Neural cell (in vitro differentiated cells): ENCODE measurements at regions not wholly inside any gene's neighbourhood (a gene's known extent, or its start where the extent isn't known, plus 50 kb on each side); places are given as distances from the start of the nearest gene placed in this dataset.

Source experiments
- EP300 ChIP-seq: fragments of 450-650 bp; conservative IDR thresholded peaks from 2 replicates; pipeline ENCODE4 v1.6.1; 2014; ENCODE audit warnings: antibody characterized with exemption, mild to moderate bottlenecking, moderate library complexity; ENCODE audit not compliant: poor library complexity, severe bottlenecking
- EZH2 ChIP-seq: fragments of 200-600, 300-800 bp; shearing (Covaris generic), sonication (generic); IDR thresholded peaks from 2 replicates; pipeline ENCODE4 v1.6.1; 2014; ENCODE audit warnings: antibody characterized with exemption, low read length, borderline replicate concordance, mild to moderate bottlenecking; ENCODE audit not compliant: insufficient read depth, poor library complexity, severe bottlenecking
- POLR2AphosphoS5 ChIP-seq: IDR thresholded peaks from 2 replicates; pipeline ENCODE4 v1.6.1; 2012
- RAD21 ChIP-seq: fragments of 450-650 bp; conservative IDR thresholded peaks from 2 replicates; pipeline ENCODE4 v1.6.1; 2014; ENCODE audit warnings: antibody characterized with exemption, mild to moderate bottlenecking, moderate library complexity
- TF ChIP-seq, protein P1 (sequence below): fragments of 450-650 bp; IDR thresholded peaks from 2 replicates; pipeline ENCODE4 v1.5.1; 2014; ENCODE audit warnings: antibody characterized with exemption, mild to moderate bottlenecking, moderate library complexity; ENCODE audit not compliant: poor library complexity, severe bottlenecking

DNA sequence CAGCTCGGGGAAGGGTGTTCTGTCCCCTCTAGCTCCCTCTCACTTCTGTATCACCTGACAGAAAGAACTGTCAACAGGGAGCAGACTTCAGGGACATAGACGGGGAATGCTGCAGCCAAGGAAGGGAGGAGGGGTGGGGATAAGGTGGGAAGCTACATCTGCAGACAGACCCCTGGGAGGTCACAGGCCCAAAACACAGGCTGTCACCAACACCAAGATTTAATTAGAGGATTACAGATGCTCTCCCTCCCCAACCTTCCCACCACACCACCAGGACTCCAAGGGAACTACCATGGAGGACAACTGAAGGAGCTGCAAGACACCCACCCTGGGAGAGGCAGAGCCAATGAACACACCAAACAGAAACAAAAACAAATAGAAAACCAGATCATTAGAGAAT, 425.2 kb upstream of the VSTM2A start:
- TF ChIP-seq, protein P1, sequence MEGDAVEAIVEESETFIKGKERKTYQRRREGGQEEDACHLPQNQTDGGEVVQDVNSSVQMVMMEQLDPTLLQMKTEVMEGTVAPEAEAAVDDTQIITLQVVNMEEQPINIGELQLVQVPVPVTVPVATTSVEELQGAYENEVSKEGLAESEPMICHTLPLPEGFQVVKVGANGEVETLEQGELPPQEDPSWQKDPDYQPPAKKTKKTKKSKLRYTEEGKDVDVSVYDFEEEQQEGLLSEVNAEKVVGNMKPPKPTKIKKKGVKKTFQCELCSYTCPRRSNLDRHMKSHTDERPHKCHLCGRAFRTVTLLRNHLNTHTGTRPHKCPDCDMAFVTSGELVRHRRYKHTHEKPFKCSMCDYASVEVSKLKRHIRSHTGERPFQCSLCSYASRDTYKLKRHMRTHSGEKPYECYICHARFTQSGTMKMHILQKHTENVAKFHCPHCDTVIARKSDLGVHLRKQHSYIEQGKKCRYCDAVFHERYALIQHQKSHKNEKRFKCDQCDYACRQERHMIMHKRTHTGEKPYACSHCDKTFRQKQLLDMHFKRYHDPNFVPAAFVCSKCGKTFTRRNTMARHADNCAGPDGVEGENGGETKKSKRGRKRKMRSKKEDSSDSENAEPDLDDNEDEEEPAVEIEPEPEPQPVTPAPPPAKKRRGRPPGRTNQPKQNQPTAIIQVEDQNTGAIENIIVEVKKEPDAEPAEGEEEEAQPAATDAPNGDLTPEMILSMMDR, result no peak
- TF ChIP-seq POLR2AphosphoS5, result no peak
- TF ChIP-seq RAD21, result no peak
- TF ChIP-seq EZH2, result no peak
- TF ChIP-seq EP300, result no peak
